ENCODE measurements at regions not wholly inside any gene's neighbourhood (a gene's known extent, or its start where the extent isn't known, plus 50 kb on each side); places are given as distances from the start of the nearest gene placed in this dataset.

DNA sequence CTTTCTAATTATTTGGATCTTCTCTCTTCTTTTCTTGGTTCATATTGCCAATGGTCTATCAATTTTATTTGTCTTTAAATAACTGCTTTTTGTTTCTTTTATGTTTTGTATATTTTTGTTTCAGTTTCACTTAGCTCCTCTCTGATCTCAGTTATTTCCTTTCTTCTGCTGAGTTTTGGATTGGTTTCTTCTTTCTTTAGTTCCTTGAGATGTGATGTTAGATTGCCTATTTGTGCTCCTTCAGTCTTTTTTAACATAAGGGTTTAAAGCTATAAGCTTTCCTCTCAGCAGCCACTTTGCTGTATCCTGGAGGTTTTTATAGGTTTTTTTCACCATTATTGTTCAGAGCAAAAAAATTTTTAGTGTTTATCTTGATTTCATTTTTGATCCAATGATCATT is 351.6 kb downstream of the KDM5D start:
- no peak overlapping the region for H2AFZ ChIP-seq

DNA sequence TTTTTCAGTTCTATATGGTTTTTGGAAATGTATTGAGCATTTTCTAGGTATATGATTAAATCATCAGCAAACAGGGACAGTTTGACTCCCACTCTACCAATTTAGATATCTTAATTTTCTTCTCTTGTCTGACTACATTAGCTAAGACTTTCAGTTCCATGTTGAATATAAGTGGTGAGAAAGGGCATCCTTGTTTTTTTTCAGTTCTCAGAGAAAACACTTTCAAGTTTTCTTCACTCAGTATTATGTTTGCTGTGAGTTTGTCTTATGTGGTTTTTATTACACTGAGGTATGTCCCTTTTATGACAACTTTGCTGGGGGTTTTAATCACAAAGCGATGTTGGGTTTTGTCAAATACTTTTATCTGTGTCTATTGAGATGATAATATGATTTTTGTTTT is 352.6 kb downstream of the KDM5D start:
- H3K9me3 ChIP-seq (ENCODE audit: control insufficient read depth, low read length), result no peaks in the 10 kb centered on the region
- no peak overlapping the region for H3K27ac ChIP-seq
- no peak overlapping the region for H3K4me3 ChIP-seq (ENCODE audit: low read depth, low read length)
- H3K79me2 ChIP-seq, result no peaks in the 10 kb centered on the region
- no peaks in the 10 kb centered on the region for H3K4me1 ChIP-seq
- no peaks in the 10 kb centered on the region for H3K36me3 ChIP-seq (ENCODE audit: control insufficient read depth, insufficient read depth, low read length)
- TF ChIP-seq, protein P1, sequence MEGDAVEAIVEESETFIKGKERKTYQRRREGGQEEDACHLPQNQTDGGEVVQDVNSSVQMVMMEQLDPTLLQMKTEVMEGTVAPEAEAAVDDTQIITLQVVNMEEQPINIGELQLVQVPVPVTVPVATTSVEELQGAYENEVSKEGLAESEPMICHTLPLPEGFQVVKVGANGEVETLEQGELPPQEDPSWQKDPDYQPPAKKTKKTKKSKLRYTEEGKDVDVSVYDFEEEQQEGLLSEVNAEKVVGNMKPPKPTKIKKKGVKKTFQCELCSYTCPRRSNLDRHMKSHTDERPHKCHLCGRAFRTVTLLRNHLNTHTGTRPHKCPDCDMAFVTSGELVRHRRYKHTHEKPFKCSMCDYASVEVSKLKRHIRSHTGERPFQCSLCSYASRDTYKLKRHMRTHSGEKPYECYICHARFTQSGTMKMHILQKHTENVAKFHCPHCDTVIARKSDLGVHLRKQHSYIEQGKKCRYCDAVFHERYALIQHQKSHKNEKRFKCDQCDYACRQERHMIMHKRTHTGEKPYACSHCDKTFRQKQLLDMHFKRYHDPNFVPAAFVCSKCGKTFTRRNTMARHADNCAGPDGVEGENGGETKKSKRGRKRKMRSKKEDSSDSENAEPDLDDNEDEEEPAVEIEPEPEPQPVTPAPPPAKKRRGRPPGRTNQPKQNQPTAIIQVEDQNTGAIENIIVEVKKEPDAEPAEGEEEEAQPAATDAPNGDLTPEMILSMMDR (IDR thresholded peaks at IDR 0.05), result no peak
- no peak overlapping the region for H3K4me2 ChIP-seq (ENCODE audit: low read length)
- no peak overlapping the region for H3K9ac ChIP-seq
- H2AFZ ChIP-seq, result no peak overlapping the region
- no peaks in the 10 kb centered on the region for H3K27me3 ChIP-seq (ENCODE audit: control insufficient read depth, insufficient read depth, low read length)

More for the DNA sequence above, 351.6 kb downstream of the KDM5D start:
- TF ChIP-seq, protein P1 (IDR thresholded peaks at IDR 0.05), result no peak
- Histone ChIP-seq H3K4me2 (ENCODE audit: low read length) (no peak overlapping the region), H3K36me3 (ENCODE audit: control insufficient read depth, insufficient read depth, low read length) (no peaks in the 10 kb centered on the region), H3K9ac (no peak overlapping the region), H3K9me3 (ENCODE audit: control insufficient read depth, low read length) (no peaks in the 10 kb centered on the region), H3K27ac (no peak overlapping the region), H3K79me2 (no peaks in the 10 kb centered on the region), H3K27me3 (ENCODE audit: control insufficient read depth, insufficient read depth, low read length) (no peaks in the 10 kb centered on the region), H3K4me1 (no peaks in the 10 kb centered on the region), H3K4me3 (ENCODE audit: low read depth, low read length) (no peak overlapping the region)

DNA sequence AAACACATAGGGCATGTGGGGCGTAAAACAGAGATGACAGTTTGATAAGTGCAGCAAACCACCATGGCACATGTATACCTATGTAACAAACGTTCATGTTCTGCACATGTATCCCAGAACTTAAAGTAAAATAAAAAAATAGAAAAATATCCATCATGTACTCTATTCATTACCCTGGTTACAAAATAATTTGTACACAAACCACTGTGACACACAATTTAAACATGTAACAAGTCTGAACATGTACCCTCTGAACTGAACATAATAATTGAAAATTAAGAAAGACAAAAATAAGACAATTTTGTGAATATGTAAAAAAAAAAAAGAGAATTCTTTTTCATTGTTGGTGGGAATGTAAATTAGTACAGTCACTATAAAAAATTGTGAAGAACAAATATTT is 379.2 kb downstream of the KDM5D start:
- Histone ChIP-seq H3K36me3 (ENCODE audit: control insufficient read depth, insufficient read depth, low read length) (no peaks in the 10 kb centered on the region), H3K9me3 (ENCODE audit: control insufficient read depth, low read length) (no peaks in the 10 kb centered on the region), H3K79me2 (no peaks in the 10 kb centered on the region), H3K9ac (no peak overlapping the region), H3K27me3 (ENCODE audit: control insufficient read depth, insufficient read depth, low read length) (no peaks in the 10 kb centered on the region), H3K27ac (no peak overlapping the region), H3K4me2 (ENCODE audit: low read length) (no peak overlapping the region), H3K4me1 (no peaks in the 10 kb centered on the region), H3K4me3 (ENCODE audit: low read depth, low read length) (no peak overlapping the region), H2AFZ (no peak overlapping the region)
- TF ChIP-seq, protein P1 (IDR thresholded peaks at IDR 0.05), result no peak

DNA sequence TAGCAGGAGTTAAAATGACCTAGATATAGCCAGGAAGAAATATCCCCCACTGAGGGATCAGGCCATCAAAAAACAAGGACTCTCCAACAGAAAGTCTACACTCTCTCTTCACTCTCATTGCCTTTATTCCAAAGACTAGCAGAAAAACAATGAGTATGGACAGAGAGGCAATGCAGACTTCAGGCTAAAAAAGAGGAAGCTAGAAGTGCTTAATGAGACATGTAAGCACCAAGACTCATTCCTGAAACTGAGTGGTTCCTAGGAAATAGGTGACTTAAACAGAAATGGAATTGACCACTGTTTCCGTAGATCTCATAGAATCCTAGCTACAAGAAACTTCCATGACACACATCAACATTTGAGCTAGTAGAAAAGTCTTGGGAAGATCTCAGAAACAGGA is 387.3 kb downstream of the KDM5D start:
- Histone ChIP-seq H3K9ac (no peak overlapping the region), H3K36me3 (ENCODE audit: control insufficient read depth, insufficient read depth, low read length) (no peaks in the 10 kb centered on the region), H3K4me2 (ENCODE audit: low read length) (no peak overlapping the region), H3K4me3 (ENCODE audit: low read depth, low read length) (no peak overlapping the region), H3K27ac (no peak overlapping the region), H3K9me3 (ENCODE audit: control insufficient read depth, low read length) (no peaks in the 10 kb centered on the region), H3K4me1 (no peaks in the 10 kb centered on the region), H3K27me3 (ENCODE audit: control insufficient read depth, insufficient read depth, low read length) (no peaks in the 10 kb centered on the region), H3K79me2 (no peaks in the 10 kb centered on the region), H2AFZ (no peak overlapping the region)
- TF ChIP-seq, protein P1 (IDR thresholded peaks at IDR 0.05), result no peak

DNA sequence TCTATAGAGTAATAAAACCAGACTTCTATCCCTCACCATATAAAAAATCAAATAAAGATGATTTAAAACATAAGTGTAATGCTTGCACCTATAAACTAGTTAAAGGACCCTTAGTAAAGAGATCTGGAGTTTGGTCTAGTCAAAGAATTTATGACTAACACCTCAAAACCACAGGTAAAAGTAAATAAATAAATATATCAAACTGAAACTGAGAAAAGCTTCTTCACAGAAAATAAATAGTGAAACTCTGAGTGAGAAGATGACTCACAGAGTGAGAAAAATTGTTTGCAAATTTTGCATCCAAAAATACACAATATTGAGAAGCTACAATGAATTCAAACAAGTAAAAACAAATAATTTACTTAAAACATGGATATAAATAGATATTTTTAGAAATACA is 387.8 kb downstream of the KDM5D start:
- H3K4me1 ChIP-seq, result no peaks in the 10 kb centered on the region
- no peaks in the 10 kb centered on the region for H3K9me3 ChIP-seq (ENCODE audit: control insufficient read depth, low read length)
- H3K36me3 ChIP-seq (ENCODE audit: control insufficient read depth, insufficient read depth, low read length), result no peaks in the 10 kb centered on the region
- TF ChIP-seq, protein P1 (IDR thresholded peaks at IDR 0.05), result no peak
- H3K9ac ChIP-seq, result no peak overlapping the region
- H3K27me3 ChIP-seq (ENCODE audit: control insufficient read depth, insufficient read depth, low read length), result no peaks in the 10 kb centered on the region
- no peak overlapping the region for H3K4me3 ChIP-seq (ENCODE audit: low read depth, low read length)
- no peak overlapping the region for H3K4me2 ChIP-seq (ENCODE audit: low read length)
- H3K79me2 ChIP-seq, result no peaks in the 10 kb centered on the region
- no peak overlapping the region for H3K27ac ChIP-seq
- no peak overlapping the region for H2AFZ ChIP-seq

Data from parathyroid adenoma (tissue), 2 donors.